Gastrocnemius medialis (tissue), 4 donors: ENCODE measurements at regions not wholly inside any gene's neighbourhood (a gene's known extent, or its start where the extent isn't known, plus 50 kb on each side); places are given as distances from the start of the nearest gene placed in this dataset.
"Not testable (repeated sequence)": the region's sequence is repeated elsewhere in the genome, so short reads cannot be mapped to it uniquely, and the experiment has no call there.

Source experiments
- ATAC-seq, 2 donors: fragments of 150-250 bp; one replicate each; pipeline ENCODE4 v1.9.1; 2016
- DNase-seq, 2 donors: peaks; one replicate each; pipeline ENCODE4 v3.0.0-alpha.2; 2019
- H3K27ac ChIP-seq, 4 donors: fragments of 200-600 bp; sonication (generic); 1 replicate in 1 of 4; 2 replicates in 3 of 4; pipeline ENCODE4 v1.5.1; 2016 to 2018; ENCODE audit warnings: mild to moderate bottlenecking in 2 of 4, moderate library complexity in 1 of 4
- H3K27me3 ChIP-seq, 3 donors: fragments of 200-600 bp; sonication (generic) in 2 of 3; 1 replicate in 1 of 3; 2 replicates in 2 of 3; pipeline versions ENCODE4 v1.5.1 to v1.6.0; 2016 to 2019; ENCODE audit warnings: mild to moderate bottlenecking in 1 of 3, moderate library complexity in 1 of 3
- H3K36me3 ChIP-seq, 2 donors: fragments of 200-600 bp; sonication (generic) in 1 of 2; one replicate each; pipeline ENCODE4 v1.5.1; 2017 to 2018
- H3K4me1 ChIP-seq, 2 donors: fragments of 200-600 bp; sonication (generic) in 1 of 2; one replicate each; pipeline ENCODE4 v1.5.1; 2016 to 2017; ENCODE audit warnings: mild to moderate bottlenecking in 2 of 2
- H3K4me3 ChIP-seq, 4 donors: fragments of 200-600 bp; sonication (generic) in 3 of 4; 1 replicate in 1 of 4; 2 replicates in 3 of 4; pipeline ENCODE4 v1.5.1; 2016 to 2019; ENCODE audit warnings: mild to moderate bottlenecking in 2 of 4
- H3K9me3 ChIP-seq, 3 donors: fragments of 200-600 bp; sonication (generic) in 2 of 3; 1 replicate in 1 of 3; 2 replicates in 2 of 3; pipeline ENCODE4 v1.5.1; 2016 to 2019
- CTCF ChIP-seq, 5 experiments: fragments of 450-650 bp in 3 of 5; fragments of 200-600 bp in 2 of 5; sonication (generic) in 2 of 5; IDR thresholded peaks in 4 of 5; conservative IDR thresholded peaks in 1 of 5; 1 replicate in 4 of 5; 2 replicates in 1 of 5; pipeline ENCODE4 v1.5.1; 2016 to 2019; ENCODE audit warnings: antibody characterized with exemption in 5 of 5, mild to moderate bottlenecking in 3 of 5, moderate library complexity in 3 of 5
- POLR2A ChIP-seq, 2 donors: fragments of 450-650 bp; IDR thresholded peaks; one replicate each; pipeline ENCODE4 v1.6.1; 2017; ENCODE audit warnings: antibody characterized with exemption in 2 of 2, mild to moderate bottlenecking in 2 of 2, moderate library complexity in 2 of 2
- in situ Hi-C, 4 donors: fragments of 200-750 bp; cut with MboI; loops; one replicate each; pipeline versions ENCODE4 v1.15.0 to v1.8.0; 2017; ENCODE audit warnings: low sequenced_read_pairs in 4 of 4
- intact Hi-C: fragments of 100-400 bp; cut with DNase I; formaldehyde crosslinking; loops from one replicate; pipeline ENCODE4 v1.15.1; 2023; ENCODE audit warnings: low total_unique reads

GRCh38 chr14:30389134-30389876, 169.7 kb upstream of the G2E3 start:
- Histone ChIP-seq H3K36me3 (no peaks in the 10 kb centered on the region), H3K27me3 (no peaks in the 10 kb centered on the region), H3K27ac (no peak overlapping the region), H3K4me3 (no peak overlapping the region), H3K9me3 (no peaks in the 10 kb centered on the region), H3K4me1 (no peaks in the 10 kb centered on the region)
- intact Hi-C loops (no loop called here), in situ Hi-C loops (no loop called here)
- TF ChIP-seq POLR2A (IDR thresholded peaks at IDR 0.05) (no peak), CTCF (IDR thresholded peaks at IDR 0.05 in 4 of 5, conservative IDR thresholded peaks at IDR 0.05 in 1 of 5) (no peak)
- DNase-seq (no peak), ATAC-seq (no peak)

- H3K36me3 ChIP-seq, result no peaks in the 10 kb centered on the region
- intact Hi-C loops (no loop called here), in situ Hi-C loops (no loop called here)
- H3K4me1 ChIP-seq, result no peaks in the 10 kb centered on the region
- TF ChIP-seq CTCF (IDR thresholded peaks at IDR 0.05 in 4 of 5, conservative IDR thresholded peaks at IDR 0.05 in 1 of 5) (no peak), POLR2A (IDR thresholded peaks at IDR 0.05) (no peak)
- no peak for ATAC-seq
- DNase-seq, result no peak
- no peak overlapping the region for H3K4me3 ChIP-seq
- no peaks in the 10 kb centered on the region for H3K9me3 ChIP-seq
- no peaks in the 10 kb centered on the region for H3K27me3 ChIP-seq
- H3K27ac ChIP-seq, result no peak overlapping the region
These were observed 169.0 kb upstream of the G2E3 start for GRCh38 chr14:30389877-30390385.

GRCh38 chr14:30395065-30395464, 163.9 kb upstream of the G2E3 start:
- intact Hi-C loops (no loop called here), in situ Hi-C loops (no loop called here)
- ATAC-seq (no peak), DNase-seq (no peak)
- Histone ChIP-seq H3K9me3 (no peaks in the 10 kb centered on the region), H3K36me3 (no peaks in the 10 kb centered on the region), H3K4me1 (no peaks in the 10 kb centered on the region), H3K4me3 (no peak overlapping the region), H3K27ac (no peak overlapping the region), H3K27me3 (no peaks in the 10 kb centered on the region)
- no peak for TF ChIP-seq CTCF (IDR thresholded peaks at IDR 0.05 in 4 of 5, conservative IDR thresholded peaks at IDR 0.05 in 1 of 5)
- no peak for TF ChIP-seq POLR2A (IDR thresholded peaks at IDR 0.05)

- no peak for TF ChIP-seq CTCF (IDR thresholded peaks at IDR 0.05 in 4 of 5, conservative IDR thresholded peaks at IDR 0.05 in 1 of 5)
- no peak for ATAC-seq
- in situ Hi-C loops, result no loop called here
These were observed 156.1 kb upstream of the G2E3 start for GRCh38 chr14:30402846-30403245.

GRCh38 chr14:30403791-30404190, 155.2 kb upstream of the G2E3 start:
- intact Hi-C loops (no loop called here), in situ Hi-C loops (no loop called here)
- Histone ChIP-seq H3K36me3 (no peaks in the 10 kb centered on the region), H3K4me1 (no peaks in the 10 kb centered on the region), H3K4me3 (no peak overlapping the region), H3K27ac (no peak overlapping the region), H3K9me3 (no peaks in the 10 kb centered on the region), H3K27me3 (no peaks in the 10 kb centered on the region)
- no peak for TF ChIP-seq CTCF (IDR thresholded peaks at IDR 0.05 in 4 of 5, conservative IDR thresholded peaks at IDR 0.05 in 1 of 5)
- TF ChIP-seq POLR2A (IDR thresholded peaks at IDR 0.05), result no peak
- ATAC-seq (no peak), DNase-seq (no peak)

More at GRCh38 chr14:30402846-30403245, 156.1 kb upstream of the G2E3 start:
- Histone ChIP-seq H3K27me3 (no peaks in the 10 kb centered on the region), H3K9me3 (no peaks in the 10 kb centered on the region), H3K27ac (no peak overlapping the region), H3K4me3 (no peak overlapping the region), H3K36me3 (no peaks in the 10 kb centered on the region), H3K4me1 (no peaks in the 10 kb centered on the region)
- intact Hi-C loops, result no loop called here
- no peak for DNase-seq

- H3K4me1 ChIP-seq, H3K4me3 ChIP-seq, intact Hi-C loops, H3K9me3 ChIP-seq, H3K27ac ChIP-seq, H3K27me3 ChIP-seq, ATAC-seq, in situ Hi-C loops, DNase-seq, H3K36me3 ChIP-seq: not testable (repeated sequence)
These were observed 149.4 kb upstream of the G2E3 start for GRCh38 chr14:30409508-30410015.
